ENCODE measurements at regions not wholly inside any gene's neighbourhood (a gene's known extent, or its start where the extent isn't known, plus 50 kb on each side); places are given as distances from the start of the nearest gene placed in this dataset.

- H3K9me3 Mint-ChIP-seq: peaks cover 0 to 15% (median 5%) of the 10 kb centered on the region in 8 donors
- intact Hi-C loops (cut with micrococcal nuclease): no loop called here
- H3K27me3 Mint-ChIP-seq: no peaks in the 10 kb centered on the region
- ChIA-PET POLR2A (ENCODE audit: partially characterized antibody) (no interaction called here), CTCF (ENCODE audit: partially characterized antibody) (no interaction called here)
- H3K4me3 Mint-ChIP-seq: no peak overlapping the region
- no peaks in the 10 kb centered on the region for H3K4me1 Mint-ChIP-seq
- no peaks in the 10 kb centered on the region for H3K36me3 Mint-ChIP-seq
- no peak for DNase-seq
- Histone ChIP-seq H3K36me3 (ENCODE audit: insufficient read depth, low read length) (no peaks in the 10 kb centered on the region), H3K27me3 (ENCODE audit: insufficient read depth, low read length) (no peaks in the 10 kb centered on the region), H3K4me1 (ENCODE audit: insufficient read depth, low read length) (no peaks in the 10 kb centered on the region), H3K27ac (ENCODE audit: low read depth, low read length) (no peak overlapping the region), H3K4me3 (ENCODE audit: low read length in 2 of 2) (no peak overlapping the region), H3K9me3 (ENCODE audit: control insufficient read depth in 1 of 2, low read length in 2 of 2) (no peaks in the 10 kb centered on the region)
- H3K27ac Mint-ChIP-seq: no peak overlapping the region
Measured at GRCh38 chr18:73691624-73692023, 456.0 kb downstream of the FBXO15 start.

- Mint-ChIP-seq H3K36me3 (no peaks in the 10 kb centered on the region), H3K27me3 (no peaks in the 10 kb centered on the region), H3K4me3 (no peak overlapping the region), H3K9me3 (peaks cover 0 to 15% (median 5%) of the 10 kb centered on the region in 8 donors), H3K27ac (no peak overlapping the region), H3K4me1 (no peaks in the 10 kb centered on the region)
- intact Hi-C loops (cut with micrococcal nuclease): no loop called here
- H3K27ac ChIP-seq (ENCODE audit: low read depth, low read length): no peak overlapping the region
- no peaks in the 10 kb centered on the region for H3K4me1 ChIP-seq (ENCODE audit: insufficient read depth, low read length)
- POLR2A ChIA-PET (ENCODE audit: partially characterized antibody): no interaction called here
- no peaks in the 10 kb centered on the region for H3K9me3 ChIP-seq (ENCODE audit: control insufficient read depth in 1 of 2, low read length in 2 of 2)
- H3K36me3 ChIP-seq (ENCODE audit: insufficient read depth, low read length): no peaks in the 10 kb centered on the region
- H3K27me3 ChIP-seq (ENCODE audit: insufficient read depth, low read length): no peaks in the 10 kb centered on the region
- DNase-seq: no peak
- CTCF ChIA-PET (ENCODE audit: partially characterized antibody): no interaction called here
- no peak overlapping the region for H3K4me3 ChIP-seq (ENCODE audit: low read length in 2 of 2)
Measured at GRCh38 chr18:73691118-73691517, 456.5 kb downstream of the FBXO15 start.

GRCh38 chr18:73690222-73690621 is 457.4 kb downstream of the FBXO15 start:
- H3K27ac Mint-ChIP-seq: no peak overlapping the region
- no peaks in the 10 kb centered on the region for H3K36me3 Mint-ChIP-seq
- Histone ChIP-seq H3K27ac (ENCODE audit: low read depth, low read length) (no peak overlapping the region), H3K4me1 (ENCODE audit: insufficient read depth, low read length) (no peaks in the 10 kb centered on the region), H3K27me3 (ENCODE audit: insufficient read depth, low read length) (no peaks in the 10 kb centered on the region), H3K9me3 (ENCODE audit: control insufficient read depth in 1 of 2, low read length in 2 of 2) (no peaks in the 10 kb centered on the region), H3K36me3 (ENCODE audit: insufficient read depth, low read length) (no peaks in the 10 kb centered on the region), H3K4me3 (ENCODE audit: low read length in 2 of 2) (no peak overlapping the region)
- POLR2A ChIA-PET (ENCODE audit: partially characterized antibody): no interaction called here
- intact Hi-C loops (cut with micrococcal nuclease): no loop called here
- H3K4me1 Mint-ChIP-seq: no peaks in the 10 kb centered on the region
- CTCF ChIA-PET (ENCODE audit: partially characterized antibody): no interaction called here
- DNase-seq: no peak
- H3K9me3 Mint-ChIP-seq: peaks cover 0 to 14% (median 6%) of the 10 kb centered on the region in 8 donors
- H3K4me3 Mint-ChIP-seq: no peak overlapping the region
- H3K27me3 Mint-ChIP-seq: no peaks in the 10 kb centered on the region

GRCh38 chr18:73688851-73689711 is 458.6 kb downstream of the FBXO15 start:
- no peak overlapping the region for H3K27ac Mint-ChIP-seq
- H3K4me3 Mint-ChIP-seq: no peak overlapping the region
- intact Hi-C loops (cut with micrococcal nuclease): no loop called here
- ChIA-PET CTCF (ENCODE audit: partially characterized antibody) (no interaction called here), POLR2A (ENCODE audit: partially characterized antibody) (no interaction called here)
- H3K36me3 ChIP-seq (ENCODE audit: insufficient read depth, low read length): no peaks in the 10 kb centered on the region
- H3K27ac ChIP-seq (ENCODE audit: low read depth, low read length): no peak overlapping the region
- no peaks in the 10 kb centered on the region for H3K4me1 ChIP-seq (ENCODE audit: insufficient read depth, low read length)
- no peaks in the 10 kb centered on the region for H3K27me3 Mint-ChIP-seq
- no peaks in the 10 kb centered on the region for H3K9me3 ChIP-seq (ENCODE audit: control insufficient read depth in 1 of 2, low read length in 2 of 2)
- peaks cover 0 to 10% (median 6%) of the 10 kb centered on the region in 8 donors for H3K9me3 Mint-ChIP-seq
- no peaks in the 10 kb centered on the region for H3K27me3 ChIP-seq (ENCODE audit: insufficient read depth, low read length)
- DNase-seq: no peak
- no peaks in the 10 kb centered on the region for H3K4me1 Mint-ChIP-seq
- no peaks in the 10 kb centered on the region for H3K36me3 Mint-ChIP-seq
- no peak overlapping the region for H3K4me3 ChIP-seq (ENCODE audit: low read length in 2 of 2)

- Histone ChIP-seq H3K27ac (ENCODE audit: low read depth, low read length) (no peak overlapping the region), H3K27me3 (ENCODE audit: insufficient read depth, low read length) (no peaks in the 10 kb centered on the region), H3K36me3 (ENCODE audit: insufficient read depth, low read length) (no peaks in the 10 kb centered on the region), H3K4me1 (ENCODE audit: insufficient read depth, low read length) (no peaks in the 10 kb centered on the region), H3K9me3 (ENCODE audit: control insufficient read depth in 1 of 2, low read length in 2 of 2) (no peaks in the 10 kb centered on the region), H3K4me3 (ENCODE audit: low read length in 2 of 2) (no peak overlapping the region)
- Mint-ChIP-seq H3K4me1 (no peaks in the 10 kb centered on the region), H3K9me3 (peaks cover 0 to 9% (median 5%) of the 10 kb centered on the region in 8 donors), H3K27me3 (no peaks in the 10 kb centered on the region), H3K4me3 (no peak overlapping the region), H3K36me3 (no peaks in the 10 kb centered on the region), H3K27ac (no peak overlapping the region)
- POLR2A ChIA-PET (ENCODE audit: partially characterized antibody): no interaction called here
- no peak for DNase-seq
- intact Hi-C loops (cut with micrococcal nuclease): no loop called here
- CTCF ChIA-PET (ENCODE audit: partially characterized antibody): no interaction called here
Measured at GRCh38 chr18:73688161-73688560, 459.5 kb downstream of the FBXO15 start.

- H3K4me3 ChIP-seq (ENCODE audit: low read length in 2 of 2): no peak overlapping the region
- no peaks in the 10 kb centered on the region for H3K4me1 ChIP-seq (ENCODE audit: insufficient read depth, low read length)
- no peak overlapping the region for H3K27ac Mint-ChIP-seq
- H3K9me3 Mint-ChIP-seq: peaks cover 0 to 7% (median 3%) of the 10 kb centered on the region in 8 donors
- no peak overlapping the region for H3K4me3 Mint-ChIP-seq
- intact Hi-C loops (cut with micrococcal nuclease): no loop called here
- no peaks in the 10 kb centered on the region for H3K27me3 ChIP-seq (ENCODE audit: insufficient read depth, low read length)
- no peaks in the 10 kb centered on the region for H3K27me3 Mint-ChIP-seq
- no peaks in the 10 kb centered on the region for H3K9me3 ChIP-seq (ENCODE audit: control insufficient read depth in 1 of 2, low read length in 2 of 2)
- no peak overlapping the region for H3K27ac ChIP-seq (ENCODE audit: low read depth, low read length)
- H3K36me3 ChIP-seq (ENCODE audit: insufficient read depth, low read length): no peaks in the 10 kb centered on the region
- ChIA-PET CTCF (ENCODE audit: partially characterized antibody) (no interaction called here), POLR2A (ENCODE audit: partially characterized antibody) (no interaction called here)
- no peaks in the 10 kb centered on the region for H3K4me1 Mint-ChIP-seq
- no peak for DNase-seq
- no peaks in the 10 kb centered on the region for H3K36me3 Mint-ChIP-seq
Measured at GRCh38 chr18:73684647-73685046, 463.0 kb downstream of the FBXO15 start.

- Mint-ChIP-seq H3K27ac (no peak overlapping the region), H3K4me1 (no peaks in the 10 kb centered on the region), H3K4me3 (no peak overlapping the region), H3K9me3 (peaks cover 0 to 7% (median 3%) of the 10 kb centered on the region in 8 donors), H3K27me3 (no peaks in the 10 kb centered on the region), H3K36me3 (no peaks in the 10 kb centered on the region)
- Histone ChIP-seq H3K36me3 (ENCODE audit: insufficient read depth, low read length) (no peaks in the 10 kb centered on the region), H3K9me3 (ENCODE audit: control insufficient read depth in 1 of 2, low read length in 2 of 2) (no peaks in the 10 kb centered on the region), H3K27ac (ENCODE audit: low read depth, low read length) (no peak overlapping the region), H3K27me3 (ENCODE audit: insufficient read depth, low read length) (no peaks in the 10 kb centered on the region), H3K4me3 (ENCODE audit: low read length in 2 of 2) (no peak overlapping the region), H3K4me1 (ENCODE audit: insufficient read depth, low read length) (no peaks in the 10 kb centered on the region)
- CTCF ChIA-PET (ENCODE audit: partially characterized antibody): no interaction called here
- intact Hi-C loops (cut with micrococcal nuclease): no loop called here
- no peak for DNase-seq
- POLR2A ChIA-PET (ENCODE audit: partially characterized antibody): no interaction called here
Measured at GRCh38 chr18:73683409-73684238, 464.0 kb downstream of the FBXO15 start.

All from CD4-positive, alpha-beta memory T cell (primary cell).